Gastroesophageal sphincter (tissue), 4 donors: ENCODE measurements at regions not wholly inside any gene's neighbourhood (a gene's known extent, or its start where the extent isn't known, plus 50 kb on each side); places are given as distances from the start of the nearest gene placed in this dataset.

Experiments used
- ATAC-seq: fragments of 150-250 bp; one replicate; pipeline ENCODE4 v1.9.1; 2016; ENCODE audit warnings: mild to moderate bottlenecking, moderate library complexity
- H3K27ac ChIP-seq, 4 donors: fragments of 200-600 bp; sonication (generic) in 3 of 4; 1 replicate in 3 of 4; 2 replicates in 1 of 4; pipeline ENCODE4 v1.5.1; 2016 to 2019
- H3K27me3 ChIP-seq: fragments of 200-600 bp; sonication (generic); one replicate; pipeline ENCODE4 v1.5.1; 2019
- H3K36me3 ChIP-seq, 2 donors: fragments of 200-600 bp; sonication (generic); one replicate each; pipeline ENCODE4 v1.5.1; 2019; ENCODE audit warnings: control low read depth in 1 of 2
- H3K4me1 ChIP-seq, 3 donors: fragments of 200-600 bp; sonication (generic); 1 replicate in 2 of 3; 2 replicates in 1 of 3; pipeline ENCODE4 v1.5.1; 2016 to 2019; ENCODE audit warnings: control low read depth in 2 of 3
- H3K4me3 ChIP-seq, 2 donors: fragments of 200-600 bp; sonication (generic); one replicate each; pipeline ENCODE4 v1.5.1; 2019; ENCODE audit warnings: mild to moderate bottlenecking in 1 of 2, moderate library complexity in 1 of 2
- H3K9me3 ChIP-seq, 3 donors: fragments of 200-600 bp; sonication (generic); one replicate each; pipeline ENCODE4 v1.5.1; 2017 to 2019; ENCODE audit warnings: control low read depth in 2 of 3
- EP300 ChIP-seq: sonication (generic); formaldehyde crosslinking; IDR thresholded peaks from one replicate; pipeline ENCODE4 v1.6.1; 2017; ENCODE audit warnings: antibody characterized with exemption, mild to moderate bottlenecking
- POLR2A ChIP-seq, 2 donors: fragments of 450-650 bp; IDR thresholded peaks; one replicate each; pipeline ENCODE4 v1.6.1; 2017; ENCODE audit warnings: antibody characterized with exemption in 2 of 2, mild to moderate bottlenecking in 2 of 2, moderate library complexity in 1 of 2
- POLR2AphosphoS5 ChIP-seq: sonication (generic); formaldehyde crosslinking; IDR thresholded peaks from one replicate; pipeline ENCODE4 v1.6.1; 2017; ENCODE audit warnings: antibody characterized with exemption
- WGBS, 2 donors: methylation state at CpG; one replicate each; pipeline ENCODE4 v1.1.5; 2018; ENCODE audit warnings: low coverage in 1 of 2; 5-methylcytosine and 5-hydroxymethylcytosine counted together
- TF ChIP-seq, protein P1 (sequence below), 4 experiments: fragments of 200-600 bp in 2 of 4; fragments of 450-650 bp in 2 of 4; sonication (generic) in 1 of 4; IDR thresholded peaks; one replicate each; pipeline ENCODE4 v1.5.1; 2017 to 2019; ENCODE audit warnings: antibody characterized with exemption in 4 of 4, mild to moderate bottlenecking in 2 of 4, moderate library complexity in 2 of 4

DNA sequence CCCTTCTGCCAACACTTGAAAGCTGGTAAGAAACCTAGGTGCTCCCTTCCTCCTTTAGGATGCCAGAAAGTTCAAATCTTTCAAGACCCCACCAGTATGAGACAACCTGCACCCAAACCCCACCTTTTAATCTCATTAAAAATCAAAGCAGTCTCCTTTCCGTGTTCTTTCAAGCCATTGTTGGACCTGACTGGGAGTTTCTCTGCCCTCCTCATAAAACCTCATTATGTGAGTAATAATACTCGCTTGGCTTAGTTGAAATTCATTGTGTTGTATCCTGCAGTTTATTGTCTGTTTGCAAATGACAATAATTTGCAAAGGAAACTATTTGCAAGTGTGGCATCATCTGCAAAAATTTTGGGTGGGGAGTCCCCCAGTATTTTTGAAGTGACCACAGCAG lies 133.2 kb upstream of the VEGFC start:
- TF ChIP-seq EP300 = no peak
- TF ChIP-seq, protein P1, sequence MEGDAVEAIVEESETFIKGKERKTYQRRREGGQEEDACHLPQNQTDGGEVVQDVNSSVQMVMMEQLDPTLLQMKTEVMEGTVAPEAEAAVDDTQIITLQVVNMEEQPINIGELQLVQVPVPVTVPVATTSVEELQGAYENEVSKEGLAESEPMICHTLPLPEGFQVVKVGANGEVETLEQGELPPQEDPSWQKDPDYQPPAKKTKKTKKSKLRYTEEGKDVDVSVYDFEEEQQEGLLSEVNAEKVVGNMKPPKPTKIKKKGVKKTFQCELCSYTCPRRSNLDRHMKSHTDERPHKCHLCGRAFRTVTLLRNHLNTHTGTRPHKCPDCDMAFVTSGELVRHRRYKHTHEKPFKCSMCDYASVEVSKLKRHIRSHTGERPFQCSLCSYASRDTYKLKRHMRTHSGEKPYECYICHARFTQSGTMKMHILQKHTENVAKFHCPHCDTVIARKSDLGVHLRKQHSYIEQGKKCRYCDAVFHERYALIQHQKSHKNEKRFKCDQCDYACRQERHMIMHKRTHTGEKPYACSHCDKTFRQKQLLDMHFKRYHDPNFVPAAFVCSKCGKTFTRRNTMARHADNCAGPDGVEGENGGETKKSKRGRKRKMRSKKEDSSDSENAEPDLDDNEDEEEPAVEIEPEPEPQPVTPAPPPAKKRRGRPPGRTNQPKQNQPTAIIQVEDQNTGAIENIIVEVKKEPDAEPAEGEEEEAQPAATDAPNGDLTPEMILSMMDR (IDR thresholded peaks at IDR 0.05) = no peak
- TF ChIP-seq POLR2AphosphoS5 = no peak
- no peak for TF ChIP-seq POLR2A (IDR thresholded peaks at IDR 0.05)

DNA sequence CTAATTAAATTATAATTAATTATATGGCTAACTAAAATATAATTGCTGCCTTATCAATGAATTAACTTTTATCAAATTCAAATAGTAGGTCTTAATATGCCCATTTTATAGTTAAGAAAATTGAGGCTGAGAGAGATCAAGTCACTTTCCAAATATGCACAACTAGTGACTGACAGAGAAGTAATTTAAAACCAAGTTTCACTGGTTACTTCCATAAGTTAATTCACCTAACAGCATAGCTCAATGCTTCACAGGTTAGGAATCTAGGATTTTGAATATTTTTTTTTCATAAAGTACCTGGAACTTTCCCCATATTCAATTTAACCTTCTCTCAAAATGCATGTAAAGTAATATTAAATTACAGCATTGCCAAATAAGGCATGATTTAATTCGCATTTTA lies 134.4 kb upstream of the VEGFC start:
- WGBS, 2 donors = 65 to 94% methylated on average over 1 of the region's 1 CpG

More for the DNA sequence above, 133.2 kb upstream of the VEGFC start:
- no peaks in the 10 kb centered on the region for H3K36me3 ChIP-seq
- H3K4me3 ChIP-seq = no peak overlapping the region
- H3K4me1 ChIP-seq = peaks cover 0 to 3% (median 0%) of the 10 kb centered on the region in 3 donors
- H3K9me3 ChIP-seq = no peaks in the 10 kb centered on the region
- H3K27ac ChIP-seq = no peak overlapping the region
- H3K27me3 ChIP-seq = no peaks in the 10 kb centered on the region
- ATAC-seq = no peak
- 60 to 90% methylated on average over 1 to 2 of the region's 2 CpGs for WGBS, 2 donors

DNA sequence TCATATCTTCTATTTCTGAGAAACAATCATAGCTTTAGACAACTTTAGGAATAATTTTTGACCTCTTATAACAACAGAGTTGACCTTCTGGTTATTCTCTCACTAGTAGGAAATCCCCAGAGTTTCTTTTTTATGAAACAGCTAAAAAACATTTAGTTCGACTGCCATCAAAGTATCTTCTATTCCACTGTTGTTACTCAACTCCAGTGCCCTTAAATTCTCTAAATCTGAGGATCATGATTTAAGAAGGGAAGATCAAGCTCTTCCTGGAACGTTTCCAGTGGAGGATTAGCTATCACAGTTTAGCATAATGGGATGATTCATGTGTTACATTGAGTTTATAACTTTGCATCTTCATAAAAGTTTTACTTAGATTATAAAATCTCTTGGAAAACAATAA lies 134.9 kb upstream of the VEGFC start:
- no peak for ATAC-seq
- TF ChIP-seq EP300 (no peak), POLR2AphosphoS5 (no peak), POLR2A (IDR thresholded peaks at IDR 0.05) (no peak)
- TF ChIP-seq, protein P1 (IDR thresholded peaks at IDR 0.05) = no peak
- Histone ChIP-seq H3K9me3 (no peaks in the 10 kb centered on the region), H3K27me3 (no peaks in the 10 kb centered on the region), H3K36me3 (no peaks in the 10 kb centered on the region), H3K4me1 (peaks cover 0 to 3% (median 0%) of the 10 kb centered on the region in 3 donors), H3K27ac (no peak overlapping the region), H3K4me3 (no peak overlapping the region)
- 0 to 10% methylated on average over 2 of the region's 2 CpGs for WGBS, 2 donors

More for the DNA sequence above, 134.4 kb upstream of the VEGFC start:
- TF ChIP-seq POLR2AphosphoS5 (no peak), EP300 (no peak), POLR2A (IDR thresholded peaks at IDR 0.05) (no peak)
- TF ChIP-seq, protein P1 (IDR thresholded peaks at IDR 0.05) = no peak
- no peak overlapping the region for H3K27ac ChIP-seq
- no peak for ATAC-seq
- H3K9me3 ChIP-seq = no peaks in the 10 kb centered on the region
- H3K36me3 ChIP-seq = no peaks in the 10 kb centered on the region
- no peak overlapping the region for H3K4me3 ChIP-seq
- H3K4me1 ChIP-seq = peaks cover 0 to 3% (median 0%) of the 10 kb centered on the region in 3 donors
- H3K27me3 ChIP-seq = no peaks in the 10 kb centered on the region

DNA sequence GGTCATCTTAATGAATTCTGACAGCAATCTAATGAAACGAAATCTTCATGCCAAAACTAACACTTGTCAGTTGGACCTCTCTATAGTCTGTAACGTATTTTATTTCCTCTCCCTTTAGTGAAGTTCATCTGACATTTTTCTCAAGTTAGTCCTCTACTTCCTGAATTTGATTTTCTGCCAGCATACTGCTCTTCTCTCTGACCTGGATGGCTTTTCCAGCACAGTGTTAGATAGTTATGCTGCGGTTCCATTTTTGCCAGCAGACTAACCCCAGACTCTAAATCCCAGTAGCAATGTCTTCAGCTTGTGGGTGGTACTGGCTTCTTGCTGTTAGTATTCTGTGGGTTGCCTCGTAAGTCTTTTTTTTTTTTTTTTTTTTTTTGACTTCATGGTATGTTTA lies 146.7 kb upstream of the VEGFC start:
- Histone ChIP-seq H3K27ac (no peak overlapping the region), H3K36me3 (no peaks in the 10 kb centered on the region), H3K9me3 (no peaks in the 10 kb centered on the region), H3K4me3 (no peak overlapping the region), H3K27me3 (no peaks in the 10 kb centered on the region), H3K4me1 (peaks cover 0 to 18% (median 2%) of the 10 kb centered on the region in 3 donors)
- no peak for ATAC-seq
- 11 to 46% methylated on average over 4 of the region's 4 CpGs for WGBS, 2 donors
- TF ChIP-seq POLR2A (IDR thresholded peaks at IDR 0.05) = no peak
- TF ChIP-seq POLR2AphosphoS5 = no peak
- no peak for TF ChIP-seq EP300

DNA sequence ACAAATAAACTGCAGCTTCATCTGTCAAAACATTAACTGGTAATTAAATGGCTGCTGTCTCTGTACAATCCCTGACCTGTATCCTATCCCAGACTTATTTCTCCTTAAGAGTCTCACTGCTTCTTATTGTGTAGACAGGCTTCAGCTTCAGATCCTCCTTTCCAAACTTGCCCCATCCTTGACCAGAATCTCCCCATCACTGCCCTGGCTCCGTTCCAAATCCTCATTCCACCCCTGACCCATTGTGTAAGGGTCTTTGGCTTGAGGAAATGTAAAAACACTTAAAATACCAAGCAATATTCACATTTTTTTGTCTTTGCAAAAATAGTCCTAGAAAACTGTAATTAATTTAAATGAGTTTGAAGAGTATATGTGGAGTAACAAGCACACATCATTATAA lies 152.6 kb upstream of the VEGFC start:
- Histone ChIP-seq H3K27ac (no peak overlapping the region), H3K27me3 (no peaks in the 10 kb centered on the region), H3K4me3 (no peak overlapping the region), H3K4me1 (peaks cover 0 to 26% (median 2%) of the 10 kb centered on the region in 3 donors), H3K36me3 (no peaks in the 10 kb centered on the region), H3K9me3 (no peaks in the 10 kb centered on the region)
- 0% methylated on average over 1 of the region's 1 CpG for WGBS, 2 donors
- no peak for ATAC-seq
- TF ChIP-seq, protein P1 (IDR thresholded peaks at IDR 0.05) = no peak
- no peak for TF ChIP-seq EP300
- TF ChIP-seq POLR2AphosphoS5 = no peak
- TF ChIP-seq POLR2A (IDR thresholded peaks at IDR 0.05) = no peak
